Activated CD8-positive, alpha-beta memory T cell treated with anti-CD3 and anti-CD28 coated beads for 36 hours (primary cell): ENCODE measurements at regions not wholly inside any gene's neighbourhood (a gene's known extent, or its start where the extent isn't known, plus 50 kb on each side); places are given as distances from the start of the nearest gene placed in this dataset.

ENCODE experiments used
- CTCF ChIA-PET: fragments of 350-600 bp; sonication (Branson Sonifier 250); formaldehyde crosslinking; loops from one replicate; lab custom pipeline; 2021; ENCODE audit warnings: antibody characterized with exemption; lab: Charles Lee
- POLR2A ChIA-PET: fragments of 350-600 bp; sonication (Branson Sonifier 250); formaldehyde crosslinking; loops from one replicate; lab custom pipeline; 2021; ENCODE audit warnings: antibody characterized with exemption; lab: Charles Lee

DNA sequence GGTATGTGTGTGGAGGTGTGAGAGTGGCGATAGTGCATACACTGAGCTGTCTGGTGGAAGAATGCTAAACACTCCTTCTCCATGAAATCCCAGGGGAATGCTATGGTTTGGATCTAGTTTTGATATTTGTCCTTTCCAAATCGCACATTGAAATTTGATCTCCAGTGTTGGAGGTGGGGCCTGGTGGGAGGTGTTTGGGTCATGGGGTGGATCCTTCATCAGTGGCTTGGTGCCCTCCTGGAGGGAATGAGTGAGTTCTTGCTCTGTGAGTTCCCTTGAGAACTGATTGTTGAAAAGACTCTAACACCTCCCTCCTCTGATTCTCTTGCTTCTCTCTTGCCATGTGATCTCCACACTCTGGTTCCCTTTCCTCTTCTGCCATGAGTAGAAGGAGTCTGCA is 114.1 kb upstream of the HHIP start:
- POLR2A ChIA-PET, result no interaction called here
- CTCF ChIA-PET, result no interaction called here

- POLR2A ChIA-PET, result no interaction called here
- CTCF ChIA-PET, result no interaction called here
These were observed 98.2 kb upstream of the HHIP start for GRCh38 chr4:144547678-144548298.

- ChIA-PET POLR2A (no interaction called here), CTCF (no interaction called here)
These were observed 89.3 kb upstream of the HHIP start for GRCh38 chr4:144556636-144557035.

- POLR2A ChIA-PET, result no interaction called here
- CTCF ChIA-PET, result no interaction called here
These were observed 88.6 kb upstream of the HHIP start for GRCh38 chr4:144557404-144557803.

- POLR2A ChIA-PET, result no interaction called here
- CTCF ChIA-PET, result no interaction called here
These were observed 83.8 kb upstream of the HHIP start for GRCh38 chr4:144562019-144562705.

GRCh38 chr4:144564358-144564757 is 81.6 kb upstream of the HHIP start:
- POLR2A ChIA-PET, result no interaction called here
- CTCF ChIA-PET, result no interaction called here

DNA sequence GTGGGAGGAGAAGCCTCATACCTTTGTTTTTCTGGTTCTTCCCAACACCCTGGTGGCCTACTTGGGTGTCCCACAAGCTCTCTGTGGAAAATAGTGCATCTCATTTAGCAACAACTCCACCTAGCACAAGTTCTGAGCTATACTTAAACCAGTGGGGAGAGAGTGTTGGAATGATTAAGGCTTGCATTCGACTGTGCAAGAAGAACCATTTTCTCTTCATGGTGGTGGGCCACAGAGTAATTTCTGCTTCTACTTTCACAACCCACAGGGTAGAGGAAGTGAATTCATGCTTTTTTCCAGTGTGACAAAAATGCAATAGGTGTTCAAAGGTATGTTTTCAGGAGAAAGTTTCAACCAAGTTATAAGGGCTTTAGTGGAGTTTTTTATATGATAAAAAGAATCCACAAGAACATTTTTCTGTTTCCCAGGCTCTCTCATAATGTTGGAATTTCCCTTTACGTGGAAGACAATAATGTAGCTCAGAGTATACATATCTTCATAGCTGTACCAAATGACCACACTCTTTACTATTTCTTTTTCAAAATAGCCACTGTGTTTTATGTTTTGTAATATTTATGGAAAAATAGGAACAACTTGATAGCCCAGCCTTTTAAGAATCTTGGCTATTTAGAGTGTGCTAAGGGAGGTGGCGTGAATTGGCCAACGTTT is 80.3 kb upstream of the HHIP start:
- POLR2A ChIA-PET, result no interaction called here
- CTCF ChIA-PET, result no interaction called here

DNA sequence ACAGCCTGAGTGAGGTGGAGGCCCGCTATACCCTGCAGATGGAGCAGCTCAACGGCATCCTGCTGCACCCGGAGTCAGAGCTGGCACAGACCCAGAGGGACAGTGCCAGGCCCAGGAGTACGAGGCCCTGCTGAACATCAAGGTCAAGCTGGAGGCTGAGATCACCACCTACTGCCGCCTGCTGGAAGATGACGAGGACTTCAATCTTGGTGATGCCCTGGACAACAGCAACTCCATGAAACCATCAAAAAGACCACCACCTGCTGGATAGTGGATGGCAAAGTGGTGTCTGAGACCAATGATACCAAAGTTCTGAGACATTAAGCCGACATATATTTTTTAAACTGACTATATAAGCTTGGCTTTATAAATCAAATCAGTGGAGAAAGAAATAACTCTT is 73.3 kb upstream of the HHIP start:
- CTCF ChIA-PET, result no interaction called here
- POLR2A ChIA-PET, result no interaction called here

DNA sequence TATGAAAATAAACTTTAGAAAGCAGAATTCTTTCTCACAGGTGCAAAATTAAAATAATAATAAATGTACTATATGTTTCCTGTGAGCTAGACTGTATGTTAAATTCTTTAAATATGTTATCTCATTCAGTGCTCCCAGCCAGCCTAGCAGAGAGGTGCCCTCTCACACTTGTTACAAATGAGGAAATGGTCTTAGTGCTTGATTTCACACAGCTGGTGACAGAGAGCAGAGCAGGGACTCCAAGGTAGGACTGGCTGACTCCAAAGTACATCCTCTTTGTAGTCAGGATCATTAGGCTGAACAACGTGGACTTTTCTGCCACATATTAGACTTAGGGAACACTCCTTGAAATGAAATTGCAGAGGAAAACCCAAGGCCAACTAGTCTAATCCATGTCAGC is 72.0 kb upstream of the HHIP start:
- POLR2A ChIA-PET, result no interaction called here
- CTCF ChIA-PET, result no interaction called here

DNA sequence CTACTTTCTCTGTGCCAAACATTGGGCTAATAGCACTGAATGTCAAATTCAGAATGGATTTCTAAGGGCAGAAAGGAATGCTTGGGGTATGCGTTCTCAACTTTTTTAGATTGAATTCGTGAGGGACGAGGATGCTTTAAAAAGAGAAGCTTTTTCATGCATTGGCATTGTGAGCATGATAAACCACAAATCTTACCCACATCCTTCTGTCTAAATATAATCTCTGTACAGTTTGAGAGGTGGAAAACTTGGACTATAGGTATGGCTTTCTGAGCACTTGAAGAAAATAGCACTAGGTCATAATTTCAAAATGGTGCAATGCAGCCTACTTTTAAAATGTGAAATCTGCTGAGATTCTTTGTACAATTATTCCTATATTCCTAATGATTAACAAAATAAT is 71.4 kb upstream of the HHIP start:
- POLR2A ChIA-PET, result no interaction called here
- CTCF ChIA-PET, result no interaction called here

- ChIA-PET CTCF (no interaction called here), POLR2A (no interaction called here)
These were observed 70.8 kb upstream of the HHIP start for GRCh38 chr4:144575181-144575580.

- ChIA-PET POLR2A (no interaction called here), CTCF (no interaction called here)
These were observed 67.3 kb upstream of the HHIP start for GRCh38 chr4:144578681-144579080.

- ChIA-PET CTCF (no interaction called here), POLR2A (no interaction called here)
These were observed 66.4 kb upstream of the HHIP start for GRCh38 chr4:144579411-144580030.

DNA sequence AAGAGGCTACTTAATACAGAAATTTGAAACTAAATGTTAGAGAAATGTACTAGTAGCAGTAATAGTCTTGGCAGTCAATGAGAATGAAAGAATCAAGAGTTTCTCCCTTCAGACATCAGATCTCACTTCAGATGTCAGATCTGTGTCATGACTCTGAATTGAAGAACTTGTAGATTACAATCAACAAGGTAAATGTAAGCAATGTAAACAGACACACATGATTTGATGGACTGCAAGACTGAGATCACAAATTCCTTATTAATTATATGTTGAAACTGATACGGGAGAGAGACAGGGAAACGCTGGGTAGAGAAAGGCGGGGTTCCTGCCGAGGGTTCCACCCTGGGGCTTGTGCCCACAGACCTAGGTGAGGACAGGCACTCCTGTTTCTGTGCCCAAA is 65.5 kb upstream of the HHIP start:
- CTCF ChIA-PET, result no interaction called here

DNA sequence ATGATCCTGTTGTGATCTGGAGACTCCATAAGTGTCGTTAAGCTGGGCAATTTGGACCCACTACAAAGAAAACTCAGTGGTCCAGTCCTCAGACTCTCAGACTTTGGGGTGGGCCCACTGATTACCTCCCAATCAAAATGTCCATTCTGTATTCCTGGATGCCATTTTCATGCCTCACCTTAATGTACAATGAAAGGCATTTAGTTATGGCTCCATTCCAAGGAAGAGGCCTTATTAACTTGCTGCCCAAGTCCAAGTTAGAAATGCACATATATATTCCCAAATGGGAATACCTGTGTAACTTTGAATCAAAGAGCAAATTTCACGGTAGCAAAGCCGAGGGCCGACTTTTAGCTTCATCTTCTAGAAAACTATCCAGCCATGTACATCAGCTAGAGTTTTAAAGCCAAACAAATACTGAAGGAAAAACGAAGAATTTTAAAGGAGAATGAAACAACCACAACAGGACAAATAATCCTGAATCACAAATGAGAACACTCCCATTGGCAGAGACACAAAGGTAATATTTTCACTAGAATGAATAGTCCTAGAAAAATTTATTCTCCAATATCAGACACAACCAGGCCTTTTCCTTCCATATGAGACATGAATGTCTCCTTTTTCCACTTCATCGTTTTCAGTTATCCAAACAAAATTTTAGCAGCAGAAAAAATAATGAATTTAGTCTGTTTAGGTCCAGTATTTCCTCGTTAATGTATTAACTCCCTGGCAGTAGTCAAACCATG is 63.7 kb upstream of the HHIP start:
- CTCF ChIA-PET, result no interaction called here

More for the DNA sequence above, 65.5 kb upstream of the HHIP start:
- POLR2A ChIA-PET, result no interaction called here

GRCh38 chr4:144582975-144583374 is 63.0 kb upstream of the HHIP start:
- ChIA-PET CTCF (no interaction called here), POLR2A (no interaction called here)

More for the DNA sequence above, 63.7 kb upstream of the HHIP start:
- POLR2A ChIA-PET, result no interaction called here

DNA sequence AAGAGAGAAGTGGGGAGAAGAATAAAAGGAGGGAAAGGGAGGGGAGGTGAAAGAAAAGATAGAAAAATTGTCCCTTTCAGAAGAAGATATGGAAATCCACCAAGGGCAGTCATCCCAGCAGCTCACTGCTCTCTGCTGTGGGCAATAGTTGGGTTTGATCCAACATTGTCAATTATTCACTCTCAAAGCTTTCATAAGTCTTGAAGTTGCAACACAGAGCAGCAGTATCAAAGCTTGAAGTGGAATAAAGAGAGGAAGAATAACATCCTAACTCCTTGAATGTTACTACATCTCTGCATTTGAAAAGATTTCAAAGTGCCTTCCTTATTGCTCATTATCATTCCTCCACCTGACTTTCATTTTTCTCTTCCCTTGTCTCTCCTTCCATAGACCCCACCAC is 62.3 kb upstream of the HHIP start:
- ChIA-PET CTCF (no interaction called here), POLR2A (no interaction called here)

- CTCF ChIA-PET, result no interaction called here
- POLR2A ChIA-PET, result no interaction called here
These were observed 61.5 kb upstream of the HHIP start for GRCh38 chr4:144584428-144584827.

DNA sequence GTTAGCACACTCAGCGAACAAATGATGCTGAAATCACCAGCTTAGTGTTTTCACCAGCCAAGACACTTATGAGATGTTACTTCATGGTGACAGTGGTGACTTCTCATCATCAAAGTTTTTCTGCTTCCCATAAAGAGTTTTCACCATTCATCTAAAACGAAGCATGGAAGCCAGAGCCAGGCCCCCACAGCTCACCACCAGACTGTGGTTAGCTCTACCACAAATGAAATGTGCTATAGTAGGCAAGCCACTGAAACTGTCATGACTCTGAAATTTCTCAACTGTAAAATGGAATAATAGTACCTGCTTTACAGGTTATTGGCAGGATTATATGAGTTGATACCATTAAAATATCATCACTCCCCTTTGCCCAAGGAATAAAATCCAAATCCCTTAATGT is 56.4 kb upstream of the HHIP start:
- POLR2A ChIA-PET, result no interaction called here
- CTCF ChIA-PET, result no interaction called here

DNA sequence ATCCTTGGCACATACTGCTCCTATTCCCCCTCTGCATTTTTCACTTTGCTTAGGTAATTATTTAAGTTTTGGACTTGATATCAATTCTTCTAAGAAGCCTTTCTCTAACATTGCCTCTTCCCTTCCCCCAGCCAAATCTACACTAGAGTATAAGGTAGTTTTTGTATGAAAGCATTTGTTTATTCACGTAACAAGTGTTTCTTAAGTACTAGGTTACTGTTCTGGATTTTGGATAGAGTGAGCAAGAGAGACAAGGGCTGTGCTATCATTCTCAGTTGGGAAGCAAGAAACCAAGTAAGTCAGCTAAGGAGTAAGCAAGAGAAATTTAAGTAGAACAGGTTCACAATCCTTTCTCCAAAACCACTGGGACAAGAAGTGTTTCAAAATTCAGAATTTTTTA is 55.9 kb upstream of the HHIP start:
- CTCF ChIA-PET, result no interaction called here
- POLR2A ChIA-PET, result no interaction called here
